Hepatocyte (in vitro differentiated cells): ENCODE measurements at regions not wholly inside any gene's neighbourhood (a gene's known extent, or its start where the extent isn't known, plus 50 kb on each side); places are given as distances from the start of the nearest gene placed in this dataset.

Experiments
- DNase-seq: peaks from one replicate; pipeline ENCODE4 v3.0.0-alpha.2; 2016; ENCODE audit warnings: low spot score
- H2AFZ ChIP-seq: fragments of 200-600 bp; sonication (generic); 2 replicates; pipeline ENCODE4 v1.6.0; 2016; ENCODE audit warnings: antibody characterized with exemption, mild to moderate bottlenecking
- H3K27ac ChIP-seq: fragments of 200-600 bp; sonication (generic); 2 replicates; pipeline ENCODE4 v1.5.1; 2016; ENCODE audit warnings: mild to moderate bottlenecking
- H3K27me3 ChIP-seq: fragments of 200-600 bp; sonication (generic); 2 replicates; pipeline ENCODE4 v1.6.1; 2016
- H3K36me3 ChIP-seq: fragments of 200-600 bp; sonication (generic); replicated peaks from 2 replicates; pipeline ENCODE4 v1.5.1; 2016; ENCODE audit warnings: low read depth; ENCODE audit not compliant: insufficient read depth
- H3K4me1 ChIP-seq: fragments of 200-600 bp; sonication (generic); 2 replicates; pipeline ENCODE4 v1.5.1; 2016; ENCODE audit warnings: mild to moderate bottlenecking, moderate library complexity; ENCODE audit not compliant: insufficient read depth
- H3K4me2 ChIP-seq: fragments of 200-600 bp; sonication (generic); 2 replicates; pipeline ENCODE4 v1.6.0; 2016
- H3K4me3 ChIP-seq: fragments of 200-600 bp; sonication (generic); 2 replicates; pipeline ENCODE4 v1.5.1; 2016; ENCODE audit warnings: mild to moderate bottlenecking
- H3K79me2 ChIP-seq: fragments of 200-600 bp; sonication (generic); 2 replicates; pipeline ENCODE4 v1.6.0; 2017; ENCODE audit warnings: mild to moderate bottlenecking
- H3K9me2 ChIP-seq: fragments of 200-600 bp; sonication (generic); replicated peaks from 2 replicates; pipeline ENCODE4 v1.6.0; 2017; ENCODE audit warnings: mild to moderate bottlenecking; ENCODE audit not compliant: insufficient read depth
- H3K9me3 ChIP-seq: fragments of 200-600 bp; sonication (generic); 2 replicates; pipeline ENCODE4 v1.5.1; 2016; ENCODE audit warnings: low read depth, mild to moderate bottlenecking
- H4K20me1 ChIP-seq: fragments of 200-600 bp; sonication (generic); 2 replicates; pipeline ENCODE4 v1.6.0; 2016; ENCODE audit warnings: mild to moderate bottlenecking; ENCODE audit not compliant: insufficient read depth, poor library complexity, severe bottlenecking
- EZH2 ChIP-seq: fragments of 200-600 bp; sonication (generic); IDR thresholded peaks from 2 replicates; pipeline ENCODE4 v1.6.1; 2016; ENCODE audit warnings: antibody characterized with exemption, mild to moderate bottlenecking, borderline replicate concordance
- EZH2phosphoT487 ChIP-seq: fragments of 200-600 bp; sonication (generic); IDR thresholded peaks from one replicate; pipeline ENCODE4 v1.6.1; 2018; ENCODE audit warnings: antibody characterized with exemption, mild to moderate bottlenecking, low read depth, moderate library complexity; ENCODE audit not compliant: unreplicated experiment, severe bottlenecking
- WGBS: methylation state at CpG from one replicate; pipeline ENCODE4 v1.1.6; 2016; ENCODE audit warnings: low lambda C conversion rate; ENCODE audit errors: missing lambda C conversion rate; 5-methylcytosine and 5-hydroxymethylcytosine counted together
- TF ChIP-seq, protein P1 (sequence below): fragments of 200-600 bp; sonication (generic); IDR thresholded peaks from 2 replicates; pipeline ENCODE4 v1.5.1; 2016; ENCODE audit warnings: antibody characterized with exemption, mild to moderate bottlenecking; ENCODE audit not compliant: poor library complexity

DNA sequence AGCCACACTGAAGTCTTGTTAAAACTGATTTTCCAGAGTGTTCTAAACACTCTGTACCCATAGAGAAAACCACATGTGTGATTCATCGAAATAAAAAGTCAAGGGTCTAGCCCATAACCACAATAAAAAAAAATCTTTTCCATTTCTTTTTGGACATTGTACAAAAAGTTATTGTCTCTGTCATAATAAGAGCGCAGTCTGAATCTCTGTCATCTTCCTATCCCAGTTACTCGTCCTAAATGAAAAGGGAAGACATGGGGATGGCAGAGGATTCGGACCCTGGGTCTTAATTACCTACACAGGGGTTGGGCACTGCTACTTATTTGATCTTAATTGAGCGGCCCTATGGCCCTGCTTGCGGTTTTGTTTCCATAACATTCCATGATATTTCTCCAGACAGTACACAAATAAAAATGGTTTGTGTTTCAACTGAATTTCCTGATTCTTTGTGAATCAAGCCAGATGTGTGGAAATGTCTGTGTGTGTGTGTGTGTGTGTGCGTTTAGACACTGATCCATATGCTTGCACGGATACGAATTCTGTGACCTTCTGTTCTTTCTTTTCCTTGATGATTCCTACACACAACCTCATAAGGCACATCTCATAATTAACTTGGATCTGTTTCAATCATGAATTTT lies 133.4 kb upstream of the SPATS2L start:
- no peak overlapping the region for H2AFZ ChIP-seq
- no peaks in the 10 kb centered on the region for H3K9me3 ChIP-seq
- H4K20me1 ChIP-seq: no peaks in the 10 kb centered on the region
- DNase-seq: no peak
- peaks cover 6% of the 10 kb centered on the region for H3K4me1 ChIP-seq
- no peaks in the 10 kb centered on the region for H3K27me3 ChIP-seq
- no peak for TF ChIP-seq EZH2phosphoT487
- TF ChIP-seq, protein P1, sequence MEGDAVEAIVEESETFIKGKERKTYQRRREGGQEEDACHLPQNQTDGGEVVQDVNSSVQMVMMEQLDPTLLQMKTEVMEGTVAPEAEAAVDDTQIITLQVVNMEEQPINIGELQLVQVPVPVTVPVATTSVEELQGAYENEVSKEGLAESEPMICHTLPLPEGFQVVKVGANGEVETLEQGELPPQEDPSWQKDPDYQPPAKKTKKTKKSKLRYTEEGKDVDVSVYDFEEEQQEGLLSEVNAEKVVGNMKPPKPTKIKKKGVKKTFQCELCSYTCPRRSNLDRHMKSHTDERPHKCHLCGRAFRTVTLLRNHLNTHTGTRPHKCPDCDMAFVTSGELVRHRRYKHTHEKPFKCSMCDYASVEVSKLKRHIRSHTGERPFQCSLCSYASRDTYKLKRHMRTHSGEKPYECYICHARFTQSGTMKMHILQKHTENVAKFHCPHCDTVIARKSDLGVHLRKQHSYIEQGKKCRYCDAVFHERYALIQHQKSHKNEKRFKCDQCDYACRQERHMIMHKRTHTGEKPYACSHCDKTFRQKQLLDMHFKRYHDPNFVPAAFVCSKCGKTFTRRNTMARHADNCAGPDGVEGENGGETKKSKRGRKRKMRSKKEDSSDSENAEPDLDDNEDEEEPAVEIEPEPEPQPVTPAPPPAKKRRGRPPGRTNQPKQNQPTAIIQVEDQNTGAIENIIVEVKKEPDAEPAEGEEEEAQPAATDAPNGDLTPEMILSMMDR: no peak
- TF ChIP-seq EZH2: no peak
- H3K27ac ChIP-seq: no peak overlapping the region
- no peak overlapping the region for H3K4me2 ChIP-seq
- H3K9me2 ChIP-seq: no peaks in the 10 kb centered on the region
- no peaks in the 10 kb centered on the region for H3K79me2 ChIP-seq
- 90% methylated on average over 9 of the region's 9 CpGs for WGBS
- no peaks in the 10 kb centered on the region for H3K36me3 ChIP-seq
- H3K4me3 ChIP-seq: no peak overlapping the region

DNA sequence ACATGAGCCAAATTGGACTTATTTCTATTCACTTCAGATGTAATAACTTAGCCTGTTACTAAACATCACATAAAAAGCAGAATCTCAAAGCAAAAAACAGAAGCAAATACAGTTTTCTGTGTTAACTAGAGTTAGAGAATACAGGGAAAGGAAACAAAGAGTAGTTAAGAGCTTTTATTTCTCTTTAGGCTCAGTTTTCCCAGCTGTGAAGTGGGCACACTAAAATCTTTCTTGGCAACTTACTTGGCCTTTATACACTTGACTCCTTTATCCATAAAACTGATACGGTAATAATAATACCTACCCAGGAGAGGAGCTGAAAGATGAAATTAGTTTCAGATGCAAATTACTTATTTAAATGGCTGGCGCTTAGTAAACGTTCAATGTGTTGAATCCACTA lies 132.8 kb upstream of the SPATS2L start:
- DNase-seq: no peak
- H2AFZ ChIP-seq: no peak overlapping the region
- TF ChIP-seq EZH2phosphoT487: no peak
- TF ChIP-seq, protein P1: no peak
- no peak for TF ChIP-seq EZH2
- no peaks in the 10 kb centered on the region for H3K36me3 ChIP-seq
- WGBS: 97% methylated on average over 3 of the region's 3 CpGs
- no peaks in the 10 kb centered on the region for H3K27me3 ChIP-seq
- H3K4me2 ChIP-seq: no peak overlapping the region
- no peaks in the 10 kb centered on the region for H3K79me2 ChIP-seq
- H4K20me1 ChIP-seq: no peaks in the 10 kb centered on the region
- H3K9me2 ChIP-seq: no peaks in the 10 kb centered on the region
- no peaks in the 10 kb centered on the region for H3K9me3 ChIP-seq
- H3K27ac ChIP-seq: no peak overlapping the region
- no peak overlapping the region for H3K4me3 ChIP-seq
- H3K4me1 ChIP-seq: peaks cover 5% of the 10 kb centered on the region

DNA sequence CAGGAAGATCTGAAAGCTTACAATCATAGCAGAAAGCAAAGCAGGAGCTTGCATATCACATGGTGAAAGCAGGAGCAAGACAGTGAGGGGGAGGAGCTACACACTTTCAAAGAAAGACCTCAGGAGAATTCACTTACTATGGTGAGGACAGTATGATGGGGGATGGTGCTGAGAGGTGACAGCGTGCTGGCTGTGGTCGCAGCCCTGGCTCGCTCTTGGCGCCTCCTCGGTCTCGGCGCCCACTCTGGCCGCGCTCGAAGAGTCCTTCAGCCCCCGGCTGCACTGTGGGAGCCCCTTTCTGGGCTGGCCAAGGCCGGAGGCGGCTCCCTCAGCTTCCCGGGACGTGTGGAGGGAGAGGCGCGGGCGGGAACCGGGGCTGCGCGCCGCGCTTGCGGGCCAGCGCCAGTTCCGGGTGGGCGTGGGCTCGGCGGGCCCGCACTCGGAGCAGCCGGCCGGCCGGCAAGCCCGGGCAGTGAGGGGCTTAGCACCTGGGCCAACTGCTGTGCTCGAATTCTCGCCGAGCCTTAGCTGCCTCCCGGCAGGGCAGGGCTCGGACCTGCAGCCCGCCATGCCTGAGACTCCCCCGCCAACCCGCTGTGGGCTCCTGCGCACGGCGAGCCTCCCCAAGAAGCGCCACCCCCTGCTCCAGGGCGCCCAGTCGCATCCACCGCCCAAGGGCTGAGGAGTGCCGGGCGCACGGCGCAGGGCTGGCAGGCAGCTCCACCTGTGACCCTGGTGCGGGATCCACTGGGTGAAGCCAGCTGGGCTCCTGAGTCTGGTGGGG lies 131.9 kb upstream of the SPATS2L start:
- TF ChIP-seq EZH2phosphoT487: no peak
- TF ChIP-seq, protein P1: no peak
- TF ChIP-seq EZH2: no peak
- no peaks in the 10 kb centered on the region for H3K79me2 ChIP-seq
- DNase-seq: no peak
- H3K27ac ChIP-seq: no peak overlapping the region
- no peak overlapping the region for H3K4me2 ChIP-seq
- no peaks in the 10 kb centered on the region for H4K20me1 ChIP-seq
- 98% methylated on average over 35 of the region's 55 CpGs for WGBS
- no peaks in the 10 kb centered on the region for H3K27me3 ChIP-seq
- no peak overlapping the region for H3K4me3 ChIP-seq
- H3K9me3 ChIP-seq: no peaks in the 10 kb centered on the region
- H3K36me3 ChIP-seq: no peaks in the 10 kb centered on the region
- no peaks in the 10 kb centered on the region for H3K4me1 ChIP-seq
- no peak overlapping the region for H2AFZ ChIP-seq
- no peaks in the 10 kb centered on the region for H3K9me2 ChIP-seq
